H9 (cell line): ENCODE measurements at regions not wholly inside any gene's neighbourhood (a gene's known extent, or its start where the extent isn't known, plus 50 kb on each side); places are given as distances from the start of the nearest gene placed in this dataset.

ENCODE experiments used
- DNase-seq: peaks from one replicate; pipeline ENCODE4 v3.0.0-alpha.2; 2017
- H2AFZ ChIP-seq: one replicate; pipeline ENCODE4 v1.6.1; 2013; ENCODE audit warnings: mild to moderate bottlenecking, low read length, control low read depth, moderate library complexity
- H2AK5ac ChIP-seq: 2 replicates; pipeline ENCODE4 v1.6.1; 2013; ENCODE audit warnings: low read length, control low read depth, mixed read lengths; ENCODE audit not compliant: insufficient read length
- H2BK120ac ChIP-seq: one replicate; pipeline ENCODE4 v1.6.1; 2013; ENCODE audit warnings: low read depth, mild to moderate bottlenecking, low read length, control low read depth, inconsistent platforms; ENCODE audit not compliant: poor library complexity, severe bottlenecking
- H2BK12ac ChIP-seq: 2 replicates; pipeline ENCODE4 v1.6.1; 2013; ENCODE audit warnings: low read length, control low read depth, mixed read lengths, low read depth; ENCODE audit not compliant: insufficient read length
- H2BK15ac ChIP-seq: 2 replicates; pipeline ENCODE4 v1.6.1; 2013; ENCODE audit warnings: low read depth, low read length, control low read depth
- H2BK20ac ChIP-seq: one replicate; pipeline ENCODE4 v1.6.1; 2013; ENCODE audit warnings: low read depth, mild to moderate bottlenecking, low read length, control low read depth, inconsistent platforms; ENCODE audit not compliant: poor library complexity, severe bottlenecking
- H2BK5ac ChIP-seq: 2 replicates; pipeline ENCODE4 v1.6.1; 2013; ENCODE audit warnings: low read length, control low read depth, mixed read lengths; ENCODE audit not compliant: insufficient read length
- H3K14ac ChIP-seq: 2 replicates; pipeline ENCODE4 v1.6.1; 2013; ENCODE audit warnings: low read length, control low read depth; ENCODE audit not compliant: insufficient read depth
- H3K18ac ChIP-seq: 2 replicates; pipeline ENCODE4 v1.6.1; 2013; ENCODE audit warnings: low read depth, mild to moderate bottlenecking, mixed read lengths, low read length, control low read depth; ENCODE audit not compliant: insufficient read length
- H3K23ac ChIP-seq: 2 replicates; pipeline ENCODE4 v1.6.1; 2013; ENCODE audit warnings: low read length, control low read depth, mixed read lengths, low read depth; ENCODE audit not compliant: insufficient read length
- H3K23me2 ChIP-seq: 2 replicates; pipeline ENCODE4 v1.6.1; 2013; ENCODE audit warnings: low read depth, mild to moderate bottlenecking, mixed read lengths, low read length, control low read depth; ENCODE audit not compliant: insufficient read length, poor library complexity, severe bottlenecking
- H3K27ac ChIP-seq: 2 replicates; pipeline ENCODE4 v1.5.1; 2013; ENCODE audit warnings: low read length, control low read depth, mixed read lengths, low read depth; ENCODE audit not compliant: insufficient read length
- H3K27me3 ChIP-seq: 2 replicates; pipeline ENCODE4 v1.6.1; 2013; ENCODE audit warnings: low read length, control low read depth, inconsistent platforms; ENCODE audit not compliant: insufficient read depth
- H3K4ac ChIP-seq: 2 replicates; pipeline ENCODE4 v1.6.1; 2013; ENCODE audit warnings: low read depth, mild to moderate bottlenecking, control low read depth, inconsistent platforms, low read length, moderate library complexity
- H3K4me1 ChIP-seq: 2 replicates; pipeline ENCODE4 v1.6.1; 2013; ENCODE audit warnings: low read length, control low read depth, inconsistent platforms; ENCODE audit not compliant: insufficient read depth
- H3K4me2 ChIP-seq: 2 replicates; pipeline ENCODE4 v1.6.1; 2013; ENCODE audit warnings: low read length, control low read depth, mixed read lengths; ENCODE audit not compliant: insufficient read length, insufficient read depth
- H3K56ac ChIP-seq: 2 replicates; pipeline ENCODE4 v1.6.1; 2013; ENCODE audit warnings: low read depth, mild to moderate bottlenecking, mixed read lengths, low read length, control low read depth; ENCODE audit not compliant: insufficient read length
- H3K79me1 ChIP-seq: 2 replicates; pipeline ENCODE4 v1.6.1; 2013; ENCODE audit warnings: low read depth, mild to moderate bottlenecking, moderate library complexity, low read length, control low read depth, inconsistent platforms; ENCODE audit not compliant: insufficient read depth, poor library complexity, severe bottlenecking
- H3K79me2 ChIP-seq: 2 replicates; pipeline ENCODE4 v1.6.1; 2013; ENCODE audit warnings: low read length, control low read depth, inconsistent platforms; ENCODE audit not compliant: insufficient read depth
- H3K9ac ChIP-seq: 2 replicates; pipeline ENCODE4 v1.6.1; 2013; ENCODE audit warnings: low read length, control low read depth, mixed read lengths; ENCODE audit not compliant: insufficient read length; ENCODE audit errors: extremely low read depth
- H3K9me3 ChIP-seq: one replicate; pipeline ENCODE4 v1.6.1; 2013; ENCODE audit warnings: low read depth, low read length, inconsistent platforms; ENCODE audit not compliant: control insufficient read depth
- H3T11ph ChIP-seq: one replicate; pipeline ENCODE4 v1.6.1; 2013; ENCODE audit warnings: mild to moderate bottlenecking, low read length, control low read depth, inconsistent platforms
- H4K20me1 ChIP-seq: one replicate; pipeline ENCODE4 v1.6.1; 2013; ENCODE audit not compliant: control insufficient read depth, insufficient read length, insufficient read depth
- H4K5ac ChIP-seq: 2 replicates; pipeline ENCODE4 v1.6.1; 2013; ENCODE audit warnings: low read depth, mild to moderate bottlenecking, mixed read lengths, low read length, control low read depth; ENCODE audit not compliant: insufficient read length
- H4K8ac ChIP-seq: replicated peaks from 2 replicates; pipeline ENCODE4 v1.6.1; 2013; ENCODE audit warnings: low read length, control low read depth, mixed read lengths, low read depth; ENCODE audit not compliant: insufficient read length
- H4K91ac ChIP-seq: 2 replicates; pipeline ENCODE4 v1.6.1; 2013; ENCODE audit warnings: low read depth, mild to moderate bottlenecking, moderate library complexity, mixed read lengths, low read length, control low read depth; ENCODE audit not compliant: insufficient read length
- H3K27ac Mint-ChIP-seq, 3 experiments: 2 replicates in 2 of 3; 3 replicates in 1 of 3; pipeline ENCODE4 v1.8.0; 2020 to 2021; ENCODE audit warnings: mixed read lengths in 3 of 3, mild to moderate bottlenecking in 1 of 3, moderate library complexity in 1 of 3
- H3K27me3 Mint-ChIP-seq: 2 replicates; pipeline ENCODE4 v1.8.0; 2021; ENCODE audit warnings: low read depth, mild to moderate bottlenecking, moderate library complexity, mixed read lengths
- H3K36me3 Mint-ChIP-seq, 3 experiments: 2 replicates in 2 of 3; 3 replicates in 1 of 3; pipeline ENCODE4 v1.8.0; 2020 to 2021; ENCODE audit warnings: low read depth in 3 of 3, mixed read lengths in 3 of 3; ENCODE audit not compliant: insufficient read depth in 1 of 3
- H3K4me1 Mint-ChIP-seq, 2 experiments: 2 replicates each; pipeline ENCODE4 v1.8.0; 2020; ENCODE audit warnings: mixed read lengths in 2 of 2
- H3K4me3 Mint-ChIP-seq, 2 experiments: 2 replicates in 1 of 2; 3 replicates in 1 of 2; pipeline ENCODE4 v1.8.0; 2020 to 2021; ENCODE audit warnings: mild to moderate bottlenecking in 2 of 2, mixed read lengths in 2 of 2, moderate library complexity in 1 of 2
- H3K9me3 Mint-ChIP-seq, 2 experiments: 2 replicates in 1 of 2; 3 replicates in 1 of 2; pipeline ENCODE4 v1.8.0; 2020; ENCODE audit warnings: mild to moderate bottlenecking in 2 of 2, mixed read lengths in 2 of 2, moderate library complexity in 1 of 2
- WGBS: extraction: QIAGEN DNeasy Blood & Tissue Kit; methylation state at CpG from one replicate; pipeline ENCODE4 v1.1.7; 2013; ENCODE audit warnings: missing lambda C conversion rate, low lambda C conversion rate, mixed read lengths; ENCODE audit not compliant: insufficient read length; ENCODE audit errors: extremely low coverage; 5-methylcytosine and 5-hydroxymethylcytosine counted together
- TF ChIP-seq, protein P1 (sequence below): fragments of 200-600 bp; sonication (generic); conservative IDR thresholded peaks from 3 replicates; pipeline ENCODE4 v1.8.0; 2021; ENCODE audit warnings: antibody characterized with exemption, mild to moderate bottlenecking

DNA sequence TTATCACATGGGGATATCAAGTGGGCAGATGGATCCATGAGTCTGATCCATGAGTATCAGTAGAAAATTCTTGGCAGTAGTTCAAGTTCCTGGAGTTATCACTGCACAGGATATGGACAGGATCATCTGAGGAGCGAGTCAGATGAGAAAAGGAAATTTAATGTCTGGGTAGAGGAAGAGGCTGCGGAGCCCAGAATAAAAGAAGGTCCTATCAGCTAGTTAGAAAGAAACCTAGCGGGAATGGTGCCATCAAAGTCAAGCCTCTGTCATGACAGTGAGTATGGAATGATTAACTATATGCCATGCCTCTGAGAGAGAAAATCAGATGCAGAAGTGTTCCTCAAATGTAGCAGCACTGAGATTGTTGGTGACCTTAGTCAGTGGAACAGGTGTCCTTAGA, 248.1 kb downstream of the PIK3R1 start:
- H3K4me1 Mint-ChIP-seq, result peaks cover 8 to 11% of the 10 kb centered on the region in 2 experiments; a peak in 2 of 4 replicates
- no peak overlapping the region for H3K27ac Mint-ChIP-seq
- Histone ChIP-seq H3T11ph (no peak overlapping the region), H3K27ac (no peak overlapping the region), H3K79me1 (no peaks in the 10 kb centered on the region), H2AK5ac (no peak overlapping the region), H2BK12ac (no peak overlapping the region), H3K56ac (no peak overlapping the region), H3K4me1 (peaks cover 3% of the 10 kb centered on the region; the same call in 1 of the 2 replicates), H3K9ac (no peak overlapping the region), H3K27me3 (no peaks in the 10 kb centered on the region), H3K14ac (no peak overlapping the region), H3K4ac (no peak overlapping the region), H3K18ac (no peak overlapping the region), H3K9me3 (no peaks in the 10 kb centered on the region), H4K20me1 (no peaks in the 10 kb centered on the region), H2BK120ac (no peak overlapping the region), H2BK15ac (no peak overlapping the region), H3K23me2 (no peaks in the 10 kb centered on the region), H2BK20ac (no peak overlapping the region), H3K4me2 (no peak overlapping the region), H4K8ac (no peak overlapping the region), H3K23ac (no peak overlapping the region), H4K91ac (no peak overlapping the region), H4K5ac (no peak overlapping the region), H3K79me2 (no peaks in the 10 kb centered on the region), H2AFZ (no peak overlapping the region), H2BK5ac (no peak overlapping the region)
- 0 out of 5 replicates have a peak, but pooled peaks cover 0 to 2% of the 10 kb centered on the region in 2 experiments for H3K9me3 Mint-ChIP-seq
- no peak overlapping the region for H3K4me3 Mint-ChIP-seq
- TF ChIP-seq, protein P1, sequence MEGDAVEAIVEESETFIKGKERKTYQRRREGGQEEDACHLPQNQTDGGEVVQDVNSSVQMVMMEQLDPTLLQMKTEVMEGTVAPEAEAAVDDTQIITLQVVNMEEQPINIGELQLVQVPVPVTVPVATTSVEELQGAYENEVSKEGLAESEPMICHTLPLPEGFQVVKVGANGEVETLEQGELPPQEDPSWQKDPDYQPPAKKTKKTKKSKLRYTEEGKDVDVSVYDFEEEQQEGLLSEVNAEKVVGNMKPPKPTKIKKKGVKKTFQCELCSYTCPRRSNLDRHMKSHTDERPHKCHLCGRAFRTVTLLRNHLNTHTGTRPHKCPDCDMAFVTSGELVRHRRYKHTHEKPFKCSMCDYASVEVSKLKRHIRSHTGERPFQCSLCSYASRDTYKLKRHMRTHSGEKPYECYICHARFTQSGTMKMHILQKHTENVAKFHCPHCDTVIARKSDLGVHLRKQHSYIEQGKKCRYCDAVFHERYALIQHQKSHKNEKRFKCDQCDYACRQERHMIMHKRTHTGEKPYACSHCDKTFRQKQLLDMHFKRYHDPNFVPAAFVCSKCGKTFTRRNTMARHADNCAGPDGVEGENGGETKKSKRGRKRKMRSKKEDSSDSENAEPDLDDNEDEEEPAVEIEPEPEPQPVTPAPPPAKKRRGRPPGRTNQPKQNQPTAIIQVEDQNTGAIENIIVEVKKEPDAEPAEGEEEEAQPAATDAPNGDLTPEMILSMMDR, result no peak
- no CpG with 5 or more reads among the region's 3 CpGs for WGBS
- no peak for DNase-seq
- no peaks in the 10 kb centered on the region for H3K27me3 Mint-ChIP-seq
- H3K36me3 Mint-ChIP-seq, result no peaks in the 10 kb centered on the region
